GM12874 (cell line): ENCODE measurements at regions not wholly inside any gene's neighbourhood (a gene's known extent, or its start where the extent isn't known, plus 50 kb on each side); places are given as distances from the start of the nearest gene placed in this dataset.

Experiments used
- TF ChIP-seq, protein P1 (sequence below): IDR thresholded peaks from 2 replicates; pipeline ENCODE4 v1.5.1; 2011; ENCODE audit warnings: low read depth, mild to moderate bottlenecking, control low read depth, low read length, moderate library complexity; ENCODE audit not compliant: insufficient read depth

DNA sequence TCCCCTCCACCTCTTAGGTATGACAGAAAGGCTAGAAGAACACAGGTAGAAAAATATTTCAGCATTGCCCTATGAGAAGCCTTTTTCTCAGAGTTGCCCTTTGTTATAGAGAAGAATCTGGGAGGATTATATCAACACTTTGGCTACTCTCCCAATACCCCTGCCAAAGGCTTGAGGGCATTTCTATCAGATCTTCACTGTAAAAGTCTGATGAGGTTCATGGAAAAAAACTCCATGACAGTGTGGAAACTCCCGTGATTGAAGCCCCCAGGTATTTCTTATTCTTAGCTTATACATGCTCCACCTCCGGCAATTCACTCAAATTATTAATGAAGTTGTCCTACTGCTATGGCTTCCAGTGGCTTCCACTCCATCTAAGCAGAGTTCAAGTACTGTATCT lies 753.6 kb downstream of the CENPC start:
- TF ChIP-seq, protein P1, sequence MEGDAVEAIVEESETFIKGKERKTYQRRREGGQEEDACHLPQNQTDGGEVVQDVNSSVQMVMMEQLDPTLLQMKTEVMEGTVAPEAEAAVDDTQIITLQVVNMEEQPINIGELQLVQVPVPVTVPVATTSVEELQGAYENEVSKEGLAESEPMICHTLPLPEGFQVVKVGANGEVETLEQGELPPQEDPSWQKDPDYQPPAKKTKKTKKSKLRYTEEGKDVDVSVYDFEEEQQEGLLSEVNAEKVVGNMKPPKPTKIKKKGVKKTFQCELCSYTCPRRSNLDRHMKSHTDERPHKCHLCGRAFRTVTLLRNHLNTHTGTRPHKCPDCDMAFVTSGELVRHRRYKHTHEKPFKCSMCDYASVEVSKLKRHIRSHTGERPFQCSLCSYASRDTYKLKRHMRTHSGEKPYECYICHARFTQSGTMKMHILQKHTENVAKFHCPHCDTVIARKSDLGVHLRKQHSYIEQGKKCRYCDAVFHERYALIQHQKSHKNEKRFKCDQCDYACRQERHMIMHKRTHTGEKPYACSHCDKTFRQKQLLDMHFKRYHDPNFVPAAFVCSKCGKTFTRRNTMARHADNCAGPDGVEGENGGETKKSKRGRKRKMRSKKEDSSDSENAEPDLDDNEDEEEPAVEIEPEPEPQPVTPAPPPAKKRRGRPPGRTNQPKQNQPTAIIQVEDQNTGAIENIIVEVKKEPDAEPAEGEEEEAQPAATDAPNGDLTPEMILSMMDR = no peak

DNA sequence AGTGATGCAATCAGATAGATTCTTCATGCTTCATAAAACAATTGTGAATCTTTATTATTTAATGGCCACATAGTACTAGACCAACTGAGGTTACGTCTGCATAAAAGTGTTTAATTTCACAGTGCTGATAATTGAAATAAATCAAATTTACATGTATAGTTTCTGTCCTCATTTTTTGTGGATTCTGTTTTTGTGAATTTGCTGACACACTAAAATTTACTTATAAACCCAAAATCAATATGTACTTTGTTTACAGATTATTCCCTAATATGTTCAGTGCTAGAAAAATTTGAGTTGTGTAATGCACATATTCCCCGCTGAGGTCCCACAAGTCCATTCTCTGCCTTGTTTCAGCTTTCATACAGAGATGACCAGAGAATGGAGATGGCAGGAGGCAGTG lies 759.8 kb downstream of the CENPC start:
- TF ChIP-seq, protein P1 = no peak

DNA sequence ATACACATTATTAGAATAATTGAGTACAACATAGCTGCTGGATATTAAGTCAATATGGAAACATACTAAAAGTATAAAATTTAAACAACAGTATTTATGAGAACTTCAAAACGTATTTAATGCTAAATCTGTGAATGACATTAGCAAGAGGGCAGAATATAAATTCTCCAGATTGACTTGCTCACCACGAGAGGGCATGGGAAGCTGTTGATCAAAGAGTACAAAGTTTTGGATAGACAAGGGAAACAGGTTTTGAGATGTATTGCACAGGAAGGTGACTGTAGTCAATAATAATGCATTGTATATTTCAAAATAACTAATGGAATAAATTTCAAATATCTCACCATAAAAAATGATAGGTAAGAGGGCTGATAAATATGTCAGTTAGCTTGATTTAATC lies 768.2 kb downstream of the CENPC start:
- TF ChIP-seq, protein P1 = no peak

DNA sequence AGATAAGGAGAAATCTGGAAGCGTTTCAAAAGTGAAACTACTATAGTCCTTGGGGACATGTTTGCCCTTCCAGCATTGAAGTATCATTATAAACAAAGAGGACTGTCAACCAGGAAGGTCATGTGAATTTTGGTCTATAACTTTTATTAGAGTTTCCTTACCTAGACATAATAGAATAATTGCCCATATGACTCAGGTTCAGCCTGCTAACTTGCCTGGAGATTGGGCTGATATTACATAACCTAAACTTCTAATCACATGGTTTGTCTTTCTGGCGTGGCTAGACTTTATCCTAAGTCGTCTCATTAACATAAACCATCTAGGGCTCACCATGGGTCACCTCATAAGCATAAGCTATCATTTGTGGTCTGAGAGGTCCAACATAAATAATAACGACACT lies 775.9 kb downstream of the CENPC start:
- TF ChIP-seq, protein P1 = no peak

DNA sequence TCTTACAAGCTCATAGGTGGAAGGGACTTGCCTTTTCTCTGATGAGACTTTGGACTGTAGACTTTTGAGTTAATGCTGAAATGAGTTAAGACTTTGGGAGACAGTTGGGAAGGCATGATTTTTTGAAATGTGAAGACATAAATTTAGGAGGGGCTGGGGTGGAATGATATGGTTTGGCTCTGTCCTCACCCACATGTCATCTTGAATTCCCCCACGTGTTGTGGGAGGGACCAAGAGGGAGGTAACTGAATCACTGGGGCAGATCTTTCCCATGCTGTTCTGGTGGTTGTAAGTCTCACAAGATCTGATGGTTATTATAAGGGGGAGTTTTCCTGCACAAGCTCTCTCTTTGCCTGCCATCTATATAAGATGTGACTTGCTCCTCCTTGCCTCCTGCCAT lies 777.9 kb downstream of the CENPC start:
- TF ChIP-seq, protein P1 = no peak

DNA sequence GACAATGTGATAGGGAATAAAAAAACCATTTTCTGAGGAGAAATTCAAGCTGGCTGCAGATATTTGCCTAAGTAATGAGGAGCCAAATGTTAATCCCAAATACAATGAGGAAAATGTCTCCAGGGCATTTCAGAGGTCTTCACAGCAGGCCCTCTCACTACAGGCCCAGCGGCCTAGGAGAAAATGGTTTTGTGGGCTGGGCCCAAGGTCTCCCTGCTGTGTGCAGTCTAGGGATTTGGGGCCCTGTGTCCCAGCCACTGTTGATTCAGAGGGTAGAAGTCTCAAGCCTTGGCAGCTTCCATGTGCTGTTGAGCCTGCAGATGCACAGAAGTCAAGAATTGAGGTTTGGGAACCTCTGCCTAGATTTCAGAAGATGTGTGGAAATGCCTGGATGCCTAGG lies 778.7 kb downstream of the CENPC start:
- TF ChIP-seq, protein P1 = no peak

DNA sequence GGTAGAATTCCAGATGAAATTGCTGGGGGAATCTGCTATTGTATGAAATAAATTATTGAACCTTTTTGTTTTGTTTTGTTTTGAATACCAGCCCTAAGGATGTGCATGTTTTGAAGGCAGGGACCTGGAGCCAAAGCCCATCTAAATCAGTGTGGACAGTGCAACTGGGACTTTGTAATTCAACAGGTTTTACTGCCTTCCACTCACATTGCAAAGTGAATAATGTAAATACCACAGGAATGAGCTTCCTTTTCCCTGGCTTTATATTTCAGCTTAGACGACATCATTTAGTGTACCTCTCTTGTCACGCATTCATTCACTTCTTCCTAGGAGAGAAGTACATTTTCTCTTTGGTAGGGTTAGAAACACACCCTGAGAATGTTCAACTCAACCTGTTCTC lies 795.0 kb downstream of the CENPC start:
- TF ChIP-seq, protein P1 = no peak

DNA sequence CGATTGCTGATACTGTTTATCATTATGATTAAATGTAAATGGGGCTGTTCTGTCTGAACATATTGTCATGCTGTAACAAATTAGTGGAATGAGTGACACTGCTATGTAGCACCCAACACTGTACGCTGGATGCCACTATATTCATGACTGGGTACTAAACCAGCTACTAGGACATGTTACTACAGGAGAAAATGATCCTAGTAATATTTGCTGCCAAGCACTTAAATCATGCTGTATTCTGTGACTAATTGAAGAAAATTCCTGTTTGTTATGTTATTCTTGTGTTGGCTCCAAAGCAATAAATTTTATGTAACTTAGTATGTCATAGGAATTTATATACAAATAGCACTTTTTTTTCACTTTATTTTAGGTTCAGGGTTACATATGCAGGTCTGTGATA lies 804.2 kb downstream of the CENPC start:
- TF ChIP-seq, protein P1 = no peak
